B cell (primary cell): ENCODE measurements at regions not wholly inside any gene's neighbourhood (a gene's known extent, or its start where the extent isn't known, plus 50 kb on each side); places are given as distances from the start of the nearest gene placed in this dataset.
"Not testable (repeated sequence)": the region's sequence is repeated elsewhere in the genome, so short reads cannot be mapped to it uniquely, and the experiment has no call there.

ENCODE experiments used
- ATAC-seq: fragments of 200-7000 bp; cut with Tn5 transposase; one replicate; pipeline ENCODE4 v1.10.0; 2021; ENCODE audit warnings: low read depth, mild to moderate bottlenecking, moderate number of reproducible peaks, moderate library complexity
- CTCF ChIA-PET: fragments of 350-600 bp; sonication (Branson Sonifier 250); formaldehyde crosslinking; loops from one replicate; lab custom pipeline; 2021; ENCODE audit warnings: antibody characterized with exemption, inconsistent platforms; lab: Charles Lee
- POLR2A ChIA-PET: fragments of 350-600 bp; sonication (Branson Sonifier 250); formaldehyde crosslinking; loops from one replicate; lab custom pipeline; 2021; ENCODE audit warnings: antibody characterized with exemption; lab: Charles Lee
- DNase-seq: peaks from one replicate; pipeline ENCODE4 v3.0.0; 2013
- H2AFZ ChIP-seq: 2 replicates; pipeline ENCODE4 v1.6.1; 2012; ENCODE audit warnings: mild to moderate bottlenecking, low read depth, low read length; ENCODE audit not compliant: insufficient read depth, poor library complexity, severe bottlenecking
- H3K27ac ChIP-seq, 2 donors: 1 replicate in 1 of 2; 2 replicates in 1 of 2; pipeline ENCODE4 v1.5.1; 2012 to 2013; ENCODE audit warnings: low read length in 2 of 2, mild to moderate bottlenecking in 2 of 2, moderate library complexity in 1 of 2
- H3K27me3 ChIP-seq, 4 experiments: fragments of 200-600 bp in 1 of 4; sonication (generic) in 1 of 4; replicated peaks in 1 of 4; 1 replicate in 2 of 4; 2 replicates in 2 of 4; pipeline versions ENCODE4 v1.6.1 to v1.7.0; 2013 to 2016; ENCODE audit warnings: low read length in 3 of 4, mild to moderate bottlenecking in 2 of 4, mixed read lengths in 1 of 4, moderate library complexity in 1 of 4; ENCODE audit not compliant: insufficient read depth in 4 of 4, control insufficient read depth in 3 of 4; ENCODE audit errors: control extremely low read depth in 1 of 4
- H3K36me3 ChIP-seq, 2 experiments: replicated peaks in 1 of 2; 1 replicate in 1 of 2; 2 replicates in 1 of 2; pipeline versions ENCODE4 v1.6.1 to v1.7.1; 2013; ENCODE audit warnings: low read length in 1 of 2; ENCODE audit not compliant: insufficient read depth in 2 of 2, control insufficient read depth in 1 of 2; ENCODE audit errors: control extremely low read depth in 1 of 2, extremely low read depth in 1 of 2
- H3K4me1 ChIP-seq, 2 donors: fragments of 200-600 bp in 1 of 2; sonication (generic) in 1 of 2; 1 replicate in 1 of 2; 2 replicates in 1 of 2; pipeline versions ENCODE4 v1.5.1 to v1.6.1; 2013 to 2017; ENCODE audit warnings: low read length in 2 of 2; ENCODE audit not compliant: control insufficient read depth in 2 of 2, insufficient read depth in 2 of 2
- H3K4me2 ChIP-seq: replicated peaks from 2 replicates; pipeline ENCODE3; 2012; ENCODE audit warnings: mild to moderate bottlenecking, low read depth, low read length; ENCODE audit not compliant: poor library complexity, severe bottlenecking
- H3K4me3 ChIP-seq, 5 experiments: fragments of 200-600 bp in 1 of 5; sonication (generic) in 1 of 5; 1 replicate in 3 of 5; 2 replicates in 2 of 5; pipeline versions ENCODE4 v1.5.1 to v1.7.0; 2011 to 2016; ENCODE audit warnings: low read length in 4 of 5, mild to moderate bottlenecking in 4 of 5, low read depth in 2 of 5, control low read depth in 1 of 5, moderate library complexity in 1 of 5; ENCODE audit not compliant: insufficient read depth in 1 of 5; ENCODE audit errors: control extremely low read depth in 1 of 5, extremely low read depth in 1 of 5
- H3K79me2 ChIP-seq: fragments of 200-600 bp; sonication (generic); one replicate; pipeline ENCODE4 v1.6.0; 2016; ENCODE audit warnings: low read length; ENCODE audit not compliant: control insufficient read depth, insufficient read depth
- H3K9ac ChIP-seq: fragments of 200-600 bp; sonication (generic); 2 replicates; pipeline ENCODE4 v1.6.1; 2017; ENCODE audit warnings: mild to moderate bottlenecking, low read length, moderate library complexity
- H3K9me3 ChIP-seq, 3 donors: one replicate each; pipeline versions ENCODE4 v1.6.1 to v1.7.1; 2013; ENCODE audit warnings: low read length in 2 of 3; ENCODE audit not compliant: control insufficient read depth in 2 of 3, insufficient read depth in 1 of 3; ENCODE audit errors: control extremely low read depth in 1 of 3
- H4K20me1 ChIP-seq: 2 replicates; pipeline ENCODE4 v1.6.0; 2012; ENCODE audit warnings: mild to moderate bottlenecking, low read length; ENCODE audit not compliant: insufficient read depth, control insufficient read depth, poor library complexity, severe bottlenecking
- H3K27ac Mint-ChIP-seq: one replicate; pipeline ENCODE4 v1.8.0; 2021; ENCODE audit warnings: mixed read lengths
- H3K27me3 Mint-ChIP-seq: one replicate; pipeline ENCODE4 v1.8.0; 2021; ENCODE audit warnings: mixed read lengths
- H3K4me1 Mint-ChIP-seq: one replicate; pipeline ENCODE4 v1.8.0; 2021; ENCODE audit warnings: mixed read lengths
- H3K4me3 Mint-ChIP-seq: one replicate; pipeline ENCODE4 v1.8.0; 2021; ENCODE audit warnings: mixed read lengths
- H3K9me3 Mint-ChIP-seq: one replicate; pipeline ENCODE4 v1.8.0; 2022; ENCODE audit warnings: mixed read lengths; ENCODE audit not compliant: insufficient read depth
- CTCF ChIP-seq: fragments of 200-600 bp; IDR thresholded peaks from one replicate; pipeline ENCODE4 v1.8.0; 2022; ENCODE audit warnings: antibody characterized with exemption, mild to moderate bottlenecking
- EZH2 ChIP-seq: IDR thresholded peaks from 2 replicates; pipeline ENCODE4 v1.6.1; 2012; ENCODE audit warnings: borderline replicate concordance, low read depth, mild to moderate bottlenecking, moderate library complexity, low read length; ENCODE audit not compliant: insufficient read depth, poor library complexity, severe bottlenecking
- WGBS: methylation state at CpG from one replicate; pipeline ENCODE4 v1.1.5; 2013; ENCODE audit warnings: missing lambda C conversion rate; ENCODE audit not compliant: insufficient coverage; 5-methylcytosine and 5-hydroxymethylcytosine counted together
- intact Hi-C: fragments of 100-400 bp; cut with micrococcal nuclease; formaldehyde crosslinking; loops from one replicate; pipeline ENCODE4 v1.10.0; 2022

- no peaks in the 10 kb centered on the region for H3K36me3 ChIP-seq
- H3K4me1 Mint-ChIP-seq, result no peaks in the 10 kb centered on the region
- ATAC-seq (no peak), DNase-seq (no peak)
- peaks cover 2% of the 10 kb centered on the region for H3K9me3 Mint-ChIP-seq
- TF ChIP-seq CTCF, result no peak
- TF ChIP-seq EZH2, result no peak
- no peak overlapping the region for H2AFZ ChIP-seq
- H3K4me2 ChIP-seq, result no peak overlapping the region
- H3K4me3 ChIP-seq, result no peak overlapping the region
- intact Hi-C loops, result no loop called here
- H3K79me2 ChIP-seq, result no peaks in the 10 kb centered on the region
- no peaks in the 10 kb centered on the region for H3K27me3 ChIP-seq
- no peaks in the 10 kb centered on the region for H3K27me3 Mint-ChIP-seq
- CTCF ChIA-PET, result no interaction called here
- no peak overlapping the region for H3K4me3 Mint-ChIP-seq
- H3K27ac Mint-ChIP-seq, result no peak overlapping the region
- no peaks in the 10 kb centered on the region for H3K4me1 ChIP-seq
- POLR2A ChIA-PET, result no interaction called here
- no peak overlapping the region for H3K27ac ChIP-seq
- H3K9ac ChIP-seq, result no peak overlapping the region
- H3K9me3 ChIP-seq, result no peaks in the 10 kb centered on the region
- H4K20me1 ChIP-seq, result no peaks in the 10 kb centered on the region
Observed at GRCh38 chr4:33825685-33826084, 2418.6 kb downstream of the ARAP2 start.

- H2AFZ ChIP-seq, H3K4me2 ChIP-seq, ATAC-seq, H3K9me3 ChIP-seq, H3K27ac Mint-ChIP-seq, H4K20me1 ChIP-seq, intact Hi-C loops, H3K9ac ChIP-seq, H3K27ac ChIP-seq, H3K4me1 Mint-ChIP-seq, H3K4me3 Mint-ChIP-seq, H3K4me3 ChIP-seq, H3K27me3 ChIP-seq, DNase-seq, H3K36me3 ChIP-seq, H3K27me3 Mint-ChIP-seq, H3K4me1 ChIP-seq, POLR2A ChIA-PET, H3K9me3 Mint-ChIP-seq, H3K79me2 ChIP-seq, CTCF ChIA-PET: not testable (repeated sequence)
- WGBS, result no CpG with 5 or more reads among the region's 1 CpG
Observed at GRCh38 chr4:33829356-33829755, 2415.0 kb downstream of the ARAP2 start.
